ENCODE measurements at regions not wholly inside any gene's neighbourhood (a gene's known extent, or its start where the extent isn't known, plus 50 kb on each side); places are given as distances from the start of the nearest gene placed in this dataset.

DNA sequence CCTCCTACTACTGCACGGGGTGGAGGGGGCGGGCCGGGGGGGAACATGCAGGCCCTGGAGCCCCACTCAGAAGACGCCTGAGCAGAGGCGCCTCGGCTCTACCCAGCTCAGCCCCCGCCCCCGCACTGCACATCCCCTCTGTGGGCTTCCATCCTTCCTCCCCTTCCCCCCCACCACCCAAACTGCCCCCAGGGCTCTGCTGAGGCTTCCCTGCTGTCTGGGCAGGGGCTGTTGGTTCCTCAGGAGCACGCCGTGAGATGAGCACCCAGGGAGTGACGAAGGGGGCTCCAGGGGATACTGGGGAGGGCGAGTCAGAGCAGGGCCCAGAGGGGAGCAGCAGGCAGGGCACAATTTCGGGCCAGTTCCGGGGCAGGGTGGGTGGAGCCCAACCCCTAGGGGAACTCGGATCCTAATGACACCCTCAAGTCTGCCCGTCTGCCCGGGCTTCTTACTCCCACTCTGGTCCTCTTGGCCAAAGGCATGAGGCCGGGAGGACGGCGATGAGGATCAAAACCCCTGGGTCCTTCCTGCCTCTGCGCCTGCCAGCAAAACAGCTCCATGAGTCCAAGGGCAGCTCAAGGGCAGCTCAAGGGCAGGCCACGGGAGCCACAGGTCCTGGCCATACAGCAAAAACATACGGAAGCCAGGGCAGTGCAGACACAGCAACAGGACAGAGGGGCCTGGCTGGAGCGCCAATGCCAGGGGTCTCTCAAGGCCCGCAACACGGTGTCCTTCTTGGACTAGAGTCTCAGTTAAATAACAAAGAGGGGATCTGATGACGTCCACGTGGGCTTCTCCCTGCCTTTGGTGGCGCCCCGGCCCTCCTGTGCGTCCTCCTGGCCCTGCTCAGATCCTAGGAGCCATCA is 200.9 kb downstream of the AUH start:
- DNase-seq, result peak in 1 of 5 experiments; percentile 41

DNA sequence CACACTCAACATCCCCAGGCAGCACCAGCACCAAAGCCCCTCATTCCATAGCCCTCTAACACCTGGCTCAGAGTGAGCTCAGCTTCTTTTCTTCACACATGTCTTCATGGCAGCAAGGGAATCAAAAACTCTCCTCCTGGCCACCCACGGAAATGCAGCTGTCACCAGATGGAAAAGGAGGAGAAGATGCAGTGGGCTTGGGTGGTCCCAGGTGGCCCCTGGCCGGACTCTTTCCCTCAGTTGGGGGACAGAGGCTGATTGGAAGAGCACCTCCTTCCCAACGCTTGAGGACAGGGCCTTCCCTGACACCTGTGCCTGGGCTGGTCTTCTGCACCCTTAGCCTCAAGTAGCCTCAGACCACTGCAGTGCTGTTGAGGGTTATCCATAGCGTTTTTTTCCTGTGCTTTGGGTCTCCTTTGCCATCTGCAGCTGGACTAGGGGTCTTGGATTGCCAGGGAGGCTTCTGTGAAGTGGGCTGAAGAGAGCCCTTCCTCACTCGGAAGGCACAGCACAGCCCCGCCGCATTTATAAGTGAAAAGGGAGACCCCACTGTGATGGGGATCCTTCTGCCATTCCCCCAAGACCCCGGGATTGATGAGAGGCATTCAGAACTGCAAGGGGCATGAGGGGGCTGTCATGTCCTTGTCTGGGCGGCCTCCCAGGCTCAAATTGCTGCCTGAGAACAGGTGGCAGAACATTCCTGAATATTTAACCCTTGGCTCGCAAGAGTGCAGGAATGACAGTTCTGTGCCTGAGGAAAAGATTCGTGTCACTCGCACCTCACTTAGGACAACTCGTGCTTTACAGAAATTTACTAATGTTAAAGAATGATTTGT is 200.0 kb downstream of the AUH start:
- peak in 1 of 5 experiments; percentile 65 for DNase-seq

DNA sequence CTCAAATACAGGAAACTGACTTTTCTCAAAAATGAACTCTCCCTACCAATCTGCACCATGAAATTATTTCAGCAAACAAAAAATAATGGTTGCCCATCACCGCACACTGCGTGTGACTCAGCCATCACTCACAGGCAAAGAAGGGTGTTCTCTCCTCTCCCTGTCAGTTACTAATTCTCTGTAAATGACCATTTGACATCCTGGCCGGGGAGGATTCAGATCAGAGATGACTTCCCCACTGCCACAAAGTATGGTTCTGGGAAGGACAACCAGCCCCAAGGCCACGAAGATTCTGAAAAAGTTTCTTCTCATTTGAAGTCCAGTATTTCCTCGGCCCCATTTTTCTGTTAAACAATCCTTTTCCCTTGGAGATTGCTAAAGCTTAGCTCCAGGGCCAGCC is 199.4 kb downstream of the AUH start:
- DNase-seq, result peak in 1 of 5 experiments; percentile 69

DNA sequence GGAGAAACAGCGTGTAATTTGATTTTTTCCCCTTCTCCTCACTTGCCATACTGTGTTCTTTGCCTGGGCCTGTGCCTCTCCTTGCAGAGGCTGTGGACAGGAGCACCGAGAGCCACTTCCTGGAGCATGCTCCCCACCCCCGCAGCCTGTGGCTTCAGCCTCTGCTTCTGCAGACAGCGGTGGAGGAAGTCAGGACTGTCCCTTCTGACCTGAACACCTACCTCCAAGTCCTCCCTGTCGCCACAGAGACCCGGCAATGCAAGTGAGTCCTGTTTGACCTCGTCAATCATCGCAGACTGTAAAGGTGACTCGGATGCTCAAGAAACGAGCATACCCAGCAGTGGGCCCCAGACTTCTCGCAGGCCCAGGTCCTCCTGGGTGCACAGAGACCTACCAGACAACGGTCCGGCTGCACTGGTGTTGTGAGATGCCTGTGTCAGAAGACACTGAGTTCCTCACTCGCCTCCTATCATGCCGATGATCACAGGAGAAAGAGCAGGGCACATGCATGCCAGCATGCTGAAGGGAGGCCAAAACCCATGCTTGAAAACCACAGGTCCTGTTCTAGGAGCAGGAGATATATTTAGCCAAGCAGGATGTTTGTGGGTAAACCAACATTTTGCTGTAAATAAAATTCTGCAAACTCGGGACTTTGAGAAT is 198.8 kb downstream of the AUH start:
- peak in 2 of 5 experiments; percentile 32 to 95 for DNase-seq

DNA sequence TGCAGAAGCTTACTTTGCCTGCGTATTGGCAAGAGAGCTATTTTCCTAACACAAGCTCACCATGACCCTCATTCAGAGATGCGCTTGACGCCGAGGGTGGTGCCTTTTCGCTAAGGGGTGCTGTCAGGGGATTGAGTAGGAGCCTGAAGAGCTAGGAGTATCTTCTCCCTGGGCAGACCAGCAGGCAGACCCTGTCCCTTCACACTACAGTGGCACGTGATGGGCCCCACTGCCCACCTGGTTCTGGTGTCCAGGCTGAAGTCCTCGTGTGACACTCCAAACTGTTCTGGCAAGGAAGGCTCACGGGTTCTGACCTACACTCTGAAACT is 198.3 kb downstream of the AUH start:
- DNase-seq, result no peak

DNA sequence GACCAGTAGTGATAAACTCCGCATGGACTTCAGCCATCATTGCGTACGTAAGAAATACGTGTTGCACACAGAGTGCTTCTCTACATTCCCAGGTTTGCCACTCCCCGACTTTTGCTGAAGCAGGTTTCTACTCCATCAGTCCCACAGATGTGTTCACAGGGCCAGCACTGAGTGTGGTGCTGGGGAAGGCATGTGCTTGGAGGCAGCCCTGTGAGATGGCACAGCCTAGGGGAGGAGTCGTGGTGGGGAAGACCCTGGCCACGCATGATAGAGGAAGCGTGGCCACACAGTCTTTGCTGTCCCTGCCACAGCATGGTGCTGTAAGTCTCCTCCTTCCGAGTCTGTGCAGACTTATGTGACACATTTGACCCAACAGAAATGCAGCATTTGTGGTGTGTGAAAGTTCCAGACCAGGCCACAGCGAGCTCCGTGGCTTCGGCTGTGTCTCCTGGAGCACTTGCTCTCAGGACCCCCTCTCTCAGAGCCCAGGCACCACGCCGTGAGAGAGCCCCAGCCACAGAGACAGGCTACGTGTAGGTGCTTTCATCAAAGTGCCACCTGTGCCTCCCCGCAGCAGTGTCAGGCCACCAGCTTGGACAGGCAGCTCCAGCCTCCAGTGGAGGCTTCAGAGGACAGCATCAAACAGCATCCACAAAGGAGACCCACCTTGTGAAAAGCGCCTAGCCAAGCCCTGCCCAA is 197.8 kb downstream of the AUH start:
- peak in 1 of 5 experiments; percentile 89 for DNase-seq

All from T-helper 2 cell (primary cell).